ENCODE measurements at regions not wholly inside any gene's neighbourhood (a gene's known extent, or its start where the extent isn't known, plus 50 kb on each side); places are given as distances from the start of the nearest gene placed in this dataset.

DNA sequence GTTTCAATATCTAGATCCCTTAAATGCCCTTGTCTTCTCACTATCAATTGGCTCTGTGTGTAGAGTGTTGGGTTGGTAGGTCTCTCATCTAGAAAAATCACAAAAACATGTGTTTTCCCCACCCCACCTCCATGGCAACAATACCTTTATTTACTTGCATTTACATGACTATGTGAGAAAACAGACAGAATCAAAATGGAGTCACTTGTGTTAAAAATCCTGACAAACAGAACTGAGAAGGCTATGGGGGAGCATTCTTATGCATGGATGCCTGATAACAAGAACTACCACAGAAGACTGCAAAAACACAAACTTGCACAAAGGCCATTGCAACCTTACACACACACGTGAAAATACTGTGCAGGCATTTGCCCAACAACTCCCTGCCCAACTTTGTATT is 1352.9 kb upstream of the CDH9 start:
- no peak for TF ChIP-seq GATA2 (IDR thresholded peaks at IDR 0.05; ENCODE audit: low read depth, low read length)
- TF ChIP-seq GATA3 (IDR thresholded peaks at IDR 0.05; ENCODE audit: low read depth, low read length) = no peak
